SIG-M5 treated with dmso at 0.1 percent for 504 hours (cell line): ENCODE measurements at regions not wholly inside any gene's neighbourhood (a gene's known extent, or its start where the extent isn't known, plus 50 kb on each side); places are given as distances from the start of the nearest gene placed in this dataset.
"Not testable (repeated sequence)": the region's sequence is repeated elsewhere in the genome, so short reads cannot be mapped to it uniquely, and the experiment has no call there.

Experiments used
- DNase-seq: peaks from one replicate; lab custom pipeline; 2025; ENCODE audit not compliant: unreplicated experiment; lab: John Stamatoyannopoulos, UW

GRCh38 chr14:105927096-105928060 lies 401.0 kb downstream of the TMEM121 start:
- no peak for DNase-seq

DNA sequence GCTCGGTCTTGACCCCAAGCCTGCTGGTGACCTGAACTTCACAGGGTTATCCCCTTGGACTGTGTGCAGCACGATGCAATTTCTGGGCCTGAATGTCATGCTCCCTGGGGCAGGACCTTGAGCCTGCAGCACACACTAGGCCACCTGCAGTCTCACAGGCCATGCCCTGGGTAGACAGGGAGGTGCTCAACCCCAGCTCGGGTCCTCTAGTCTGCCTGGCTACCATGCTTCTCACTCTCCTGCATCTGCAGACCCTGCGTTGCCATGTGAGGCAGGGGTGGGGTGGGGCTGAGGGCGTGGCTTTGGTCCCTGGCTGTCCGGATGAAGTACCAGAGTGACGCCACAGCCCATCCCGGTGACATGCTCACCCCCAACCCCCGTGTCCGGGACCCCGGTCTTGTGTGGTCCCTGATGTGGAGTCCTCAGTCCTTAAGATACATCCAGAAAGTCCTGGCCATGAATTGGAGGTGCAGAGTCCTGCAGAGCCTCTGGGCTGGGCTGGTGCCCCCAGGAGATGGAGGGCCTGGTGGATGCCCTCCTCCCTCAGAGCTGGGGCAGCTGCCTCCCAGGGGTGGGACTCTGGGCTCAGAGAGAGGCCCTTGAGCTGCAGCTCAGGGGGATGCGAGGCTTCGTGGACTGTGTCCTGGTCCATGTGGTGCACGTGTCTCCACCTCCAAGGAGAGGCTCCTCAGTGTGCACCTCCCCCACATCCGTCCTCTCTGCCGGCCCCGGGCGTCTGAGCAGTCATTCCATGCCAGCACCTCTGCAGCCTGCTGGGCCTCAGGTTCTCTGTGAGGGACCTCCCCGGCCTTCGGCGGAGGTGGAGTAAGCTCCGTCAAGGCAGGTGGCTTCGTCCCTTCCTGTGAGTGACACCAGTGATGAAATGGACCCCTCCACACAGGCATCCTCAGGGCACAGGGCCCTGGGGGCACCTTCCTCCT lies 402.1 kb downstream of the TMEM121 start:
- not testable (repeated sequence) for DNase-seq

DNA sequence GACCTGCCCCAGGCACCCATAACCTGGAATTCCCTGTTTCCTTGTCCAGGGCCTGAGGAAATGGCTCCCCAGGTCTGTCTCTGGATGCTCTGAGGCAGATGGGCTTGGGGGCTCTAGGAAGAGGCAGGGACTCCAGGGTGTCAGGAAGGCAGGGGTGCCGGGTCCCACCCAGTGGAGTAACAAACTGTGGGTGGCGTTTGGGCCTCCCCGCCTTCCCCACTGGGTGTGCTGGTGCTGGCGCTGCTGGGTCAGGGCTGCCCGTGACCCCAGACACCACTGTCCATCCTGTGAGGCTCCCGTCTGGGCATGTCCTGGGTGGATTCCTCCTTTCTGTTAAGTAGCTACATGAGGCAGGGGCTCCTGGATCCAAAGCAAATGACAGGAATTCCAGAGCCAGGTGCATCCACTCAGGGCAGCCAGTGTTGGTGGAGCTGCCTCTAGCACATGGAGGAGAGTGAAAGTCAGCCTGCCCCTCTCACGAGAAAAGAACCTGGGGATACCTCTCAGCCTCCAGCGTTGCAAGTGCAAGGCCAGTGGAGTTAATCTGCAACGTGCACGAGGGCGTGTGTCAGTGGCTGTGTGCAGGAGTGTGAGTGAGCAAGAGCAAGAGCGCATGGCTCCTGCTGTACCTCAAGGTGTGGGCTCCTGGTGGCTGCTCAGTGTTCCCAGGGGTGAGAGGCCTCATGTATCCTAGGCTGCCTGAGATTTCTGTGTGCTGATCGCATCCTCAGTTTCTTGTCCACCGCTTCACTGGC lies 403.1 kb downstream of the TMEM121 start:
- no peak for DNase-seq

GRCh38 chr14:105930572-105930971 lies 404.2 kb downstream of the TMEM121 start:
- DNase-seq, result no peak

- DNase-seq, result peak; percentile 2
Observed at GRCh38 chr14:105931808-105932483, 405.6 kb downstream of the TMEM121 start.

DNA sequence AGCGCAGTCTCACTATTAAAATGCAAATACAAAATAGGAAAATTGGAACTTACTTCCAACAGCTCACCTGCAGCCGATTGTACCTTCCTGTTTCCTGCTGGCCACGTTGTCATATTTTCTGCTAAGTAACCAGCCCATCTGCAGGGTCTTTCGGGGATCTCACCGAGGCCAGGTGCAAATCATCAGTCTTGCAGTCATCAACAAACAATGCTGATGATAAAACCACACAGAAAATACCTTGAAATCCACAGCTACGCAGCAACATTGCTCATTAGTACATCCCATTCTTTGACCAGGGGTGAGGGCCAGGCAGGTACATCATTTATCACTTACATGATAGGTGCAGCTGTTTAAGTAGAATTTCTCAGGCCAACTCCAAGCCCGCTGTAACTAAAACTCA lies 406.9 kb downstream of the TMEM121 start:
- DNase-seq, result no peak

GRCh38 chr14:105935384-105935783 lies 409.0 kb downstream of the TMEM121 start:
- no peak for DNase-seq

GRCh38 chr14:105937253-105938054 lies 411.1 kb downstream of the TMEM121 start:
- DNase-seq, result peak; percentile 4

- DNase-seq, result no peak
Observed at GRCh38 chr14:105938055-105938863, 411.9 kb downstream of the TMEM121 start.

DNA sequence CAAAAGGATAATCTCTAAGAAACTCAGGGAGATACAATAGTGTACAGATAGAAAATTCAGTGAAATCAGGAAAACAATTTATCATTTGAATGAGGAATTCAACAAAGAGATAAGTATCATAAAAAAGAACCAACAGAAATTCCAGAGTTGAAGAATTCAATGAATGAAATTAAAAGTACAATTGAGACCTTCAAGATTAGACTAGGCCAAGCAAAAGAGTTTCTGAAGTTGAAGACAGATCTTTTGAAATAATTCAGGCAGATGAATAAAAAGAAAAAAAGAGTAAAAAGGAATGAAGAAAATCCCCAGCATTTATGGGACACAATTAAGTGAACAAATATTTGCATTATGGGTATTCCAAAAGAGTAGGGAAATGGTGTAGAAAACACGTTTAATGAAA lies 412.6 kb downstream of the TMEM121 start:
- DNase-seq, result no peak

DNA sequence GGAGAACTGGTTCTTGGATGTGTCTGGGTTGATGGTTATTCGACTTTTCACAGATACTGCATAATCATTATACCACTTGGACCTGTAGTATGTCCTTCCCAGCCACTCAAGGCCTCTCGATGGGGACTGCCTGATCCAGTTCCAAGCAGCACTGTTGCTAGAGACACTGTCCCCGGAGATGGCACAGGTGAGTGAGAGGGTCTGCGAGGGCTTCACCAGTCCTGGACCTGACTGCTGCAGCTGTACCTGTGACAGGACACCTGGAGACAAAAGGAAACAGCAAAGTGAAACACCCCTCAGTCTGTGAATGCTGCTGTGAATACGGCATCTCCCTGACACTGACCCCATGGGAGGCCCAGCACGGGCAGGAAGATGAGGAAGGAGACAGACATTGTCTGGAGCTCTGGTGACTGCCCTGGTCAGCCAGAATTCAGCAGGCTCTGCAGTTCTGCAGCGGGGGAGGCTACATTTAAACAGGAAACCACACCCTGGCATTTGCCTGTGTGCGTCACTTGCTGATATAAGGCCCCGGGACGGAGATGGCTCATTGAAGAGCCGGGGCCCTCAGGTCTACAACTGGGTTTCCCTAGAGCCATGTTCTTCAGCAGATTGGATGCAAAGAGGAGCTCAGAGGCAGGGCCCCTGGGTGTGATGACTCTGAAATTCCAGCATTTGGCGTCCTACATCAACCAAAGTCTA lies 413.6 kb downstream of the TMEM121 start:
- DNase-seq, result no peak

GRCh38 chr14:105940534-105941225 lies 414.3 kb downstream of the TMEM121 start:
- no peak for DNase-seq

GRCh38 chr14:105941226-105942166 lies 415.1 kb downstream of the TMEM121 start:
- no peak for DNase-seq

- not testable (repeated sequence) for DNase-seq
Observed at GRCh38 chr14:105942725-105943124, 416.3 kb downstream of the TMEM121 start.

- DNase-seq, result no peak
Observed at GRCh38 chr14:105943973-105944602, 417.7 kb downstream of the TMEM121 start.
